AG09309 (cell line): ENCODE measurements at regions not wholly inside any gene's neighbourhood (a gene's known extent, or its start where the extent isn't known, plus 50 kb on each side); places are given as distances from the start of the nearest gene placed in this dataset.

Experiments used
- DNase-seq: peaks from one replicate; pipeline ENCODE4 v3.0.0-alpha.2; 2010; ENCODE audit warnings: low read depth
- H3K4me3 ChIP-seq: 2 replicates; pipeline ENCODE4 v1.5.1; 2011; ENCODE audit warnings: mild to moderate bottlenecking, low read depth, low read length, moderate library complexity; ENCODE audit not compliant: control insufficient read depth
- TF ChIP-seq, protein P1 (sequence below): IDR thresholded peaks from 2 replicates; pipeline ENCODE4 v1.5.1; 2011; ENCODE audit warnings: mild to moderate bottlenecking, low read depth, low read length, inconsistent platforms; ENCODE audit not compliant: insufficient read depth, control insufficient read depth; ENCODE audit errors: missing control alignments

DNA sequence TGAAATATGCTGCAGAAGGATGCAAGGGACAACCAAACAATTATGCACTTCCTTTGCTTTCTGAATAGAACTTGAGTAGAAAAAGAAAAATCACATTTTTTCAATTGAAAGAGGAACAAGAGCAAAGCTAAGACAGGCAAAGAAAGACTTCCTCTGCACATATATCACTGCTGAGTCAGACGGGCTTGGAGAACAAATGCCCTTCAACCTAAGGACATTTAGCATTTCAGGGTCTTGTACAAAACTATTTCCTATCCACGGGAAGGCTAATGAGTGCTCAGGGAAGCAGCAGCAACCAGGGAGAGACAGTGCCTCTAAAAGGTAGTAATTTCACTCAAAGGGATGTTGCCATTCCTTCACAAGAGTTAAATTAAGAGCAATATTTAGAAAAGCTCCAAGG, 570.0 kb upstream of the GCFC2 start:
- TF ChIP-seq, protein P1, sequence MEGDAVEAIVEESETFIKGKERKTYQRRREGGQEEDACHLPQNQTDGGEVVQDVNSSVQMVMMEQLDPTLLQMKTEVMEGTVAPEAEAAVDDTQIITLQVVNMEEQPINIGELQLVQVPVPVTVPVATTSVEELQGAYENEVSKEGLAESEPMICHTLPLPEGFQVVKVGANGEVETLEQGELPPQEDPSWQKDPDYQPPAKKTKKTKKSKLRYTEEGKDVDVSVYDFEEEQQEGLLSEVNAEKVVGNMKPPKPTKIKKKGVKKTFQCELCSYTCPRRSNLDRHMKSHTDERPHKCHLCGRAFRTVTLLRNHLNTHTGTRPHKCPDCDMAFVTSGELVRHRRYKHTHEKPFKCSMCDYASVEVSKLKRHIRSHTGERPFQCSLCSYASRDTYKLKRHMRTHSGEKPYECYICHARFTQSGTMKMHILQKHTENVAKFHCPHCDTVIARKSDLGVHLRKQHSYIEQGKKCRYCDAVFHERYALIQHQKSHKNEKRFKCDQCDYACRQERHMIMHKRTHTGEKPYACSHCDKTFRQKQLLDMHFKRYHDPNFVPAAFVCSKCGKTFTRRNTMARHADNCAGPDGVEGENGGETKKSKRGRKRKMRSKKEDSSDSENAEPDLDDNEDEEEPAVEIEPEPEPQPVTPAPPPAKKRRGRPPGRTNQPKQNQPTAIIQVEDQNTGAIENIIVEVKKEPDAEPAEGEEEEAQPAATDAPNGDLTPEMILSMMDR = no peak
- no peak for DNase-seq
- no peak overlapping the region for H3K4me3 ChIP-seq

DNA sequence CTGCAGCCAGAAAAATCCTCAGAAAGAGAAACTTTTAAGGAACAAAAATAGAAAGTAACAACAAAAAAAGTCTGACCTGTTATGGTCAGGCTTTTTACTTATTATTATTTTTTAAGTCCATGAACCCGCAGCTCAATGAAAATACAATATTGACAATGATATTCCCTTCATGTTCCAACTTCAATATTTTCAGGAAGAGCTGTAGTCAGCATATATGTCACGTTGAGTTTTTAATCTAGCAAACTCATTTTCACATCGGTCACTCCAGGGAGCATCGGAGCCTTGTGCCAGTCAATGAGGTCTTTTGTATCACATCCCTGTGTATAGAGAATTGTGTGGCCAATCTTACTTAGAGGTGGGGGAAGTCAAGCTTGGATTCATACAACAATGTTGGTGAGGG, 568.4 kb upstream of the GCFC2 start:
- TF ChIP-seq, protein P1 = no peak
- H3K4me3 ChIP-seq = no peak overlapping the region
- no peak for DNase-seq

DNA sequence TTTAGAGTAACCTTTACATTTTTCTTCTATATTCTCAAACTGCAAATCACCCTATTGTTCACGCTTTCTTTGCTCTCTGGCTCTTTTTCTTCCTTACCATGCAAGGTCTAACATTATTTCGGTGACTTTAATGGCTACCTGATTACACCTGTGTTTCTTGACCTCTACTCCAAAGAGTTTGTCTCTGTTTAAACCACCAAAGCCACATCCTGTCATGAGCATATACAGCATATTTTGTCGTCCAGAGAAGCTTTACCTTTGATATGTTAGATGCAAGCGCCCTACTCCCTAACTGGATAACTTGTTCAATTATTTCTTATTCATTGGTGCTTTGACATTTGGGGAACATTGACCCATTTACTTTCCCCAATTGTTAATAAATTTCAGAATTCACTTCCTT, 565.1 kb upstream of the GCFC2 start:
- no peak overlapping the region for H3K4me3 ChIP-seq
- DNase-seq = no peak
- TF ChIP-seq, protein P1 = no peak

DNA sequence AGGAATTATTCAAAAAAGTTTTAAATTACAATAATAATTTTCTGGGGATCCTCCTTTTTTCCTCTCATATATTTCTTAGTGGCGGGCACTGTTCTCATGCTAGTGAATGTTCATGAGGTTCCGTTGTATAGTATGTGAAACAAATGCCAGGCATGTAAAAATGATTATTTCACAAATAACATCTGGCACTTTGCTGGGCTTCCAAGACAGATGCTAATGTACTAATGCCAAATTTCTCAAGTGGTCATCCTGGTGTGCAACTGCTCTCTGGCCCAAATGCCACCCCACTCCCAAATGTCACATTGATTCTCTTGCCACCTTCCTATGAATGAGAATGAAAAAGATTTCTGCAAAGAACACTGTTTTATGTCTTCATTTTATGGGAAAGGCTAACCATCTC, 564.0 kb upstream of the GCFC2 start:
- TF ChIP-seq, protein P1 = no peak
- no peak for DNase-seq
- H3K4me3 ChIP-seq = no peak overlapping the region

DNA sequence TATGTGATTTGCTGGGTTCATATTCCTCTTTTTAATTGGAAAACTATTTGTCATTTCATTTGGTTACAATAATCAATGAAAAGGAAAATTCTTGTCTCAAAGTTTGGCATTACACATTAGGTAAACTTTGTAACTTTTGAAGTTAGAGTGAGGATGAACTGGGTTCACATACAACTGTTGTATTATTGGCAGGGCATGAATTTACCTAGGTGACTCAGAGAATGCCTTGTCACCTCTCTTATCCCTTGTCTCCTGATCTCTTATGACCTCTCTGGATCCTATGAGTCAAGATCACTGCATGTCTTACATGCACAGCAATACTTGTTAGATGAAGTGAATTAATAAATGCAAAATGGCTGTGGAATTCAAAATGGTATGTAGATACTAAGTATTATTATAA, 563.4 kb upstream of the GCFC2 start:
- no peak for DNase-seq
- no peak overlapping the region for H3K4me3 ChIP-seq
- TF ChIP-seq, protein P1 = no peak

DNA sequence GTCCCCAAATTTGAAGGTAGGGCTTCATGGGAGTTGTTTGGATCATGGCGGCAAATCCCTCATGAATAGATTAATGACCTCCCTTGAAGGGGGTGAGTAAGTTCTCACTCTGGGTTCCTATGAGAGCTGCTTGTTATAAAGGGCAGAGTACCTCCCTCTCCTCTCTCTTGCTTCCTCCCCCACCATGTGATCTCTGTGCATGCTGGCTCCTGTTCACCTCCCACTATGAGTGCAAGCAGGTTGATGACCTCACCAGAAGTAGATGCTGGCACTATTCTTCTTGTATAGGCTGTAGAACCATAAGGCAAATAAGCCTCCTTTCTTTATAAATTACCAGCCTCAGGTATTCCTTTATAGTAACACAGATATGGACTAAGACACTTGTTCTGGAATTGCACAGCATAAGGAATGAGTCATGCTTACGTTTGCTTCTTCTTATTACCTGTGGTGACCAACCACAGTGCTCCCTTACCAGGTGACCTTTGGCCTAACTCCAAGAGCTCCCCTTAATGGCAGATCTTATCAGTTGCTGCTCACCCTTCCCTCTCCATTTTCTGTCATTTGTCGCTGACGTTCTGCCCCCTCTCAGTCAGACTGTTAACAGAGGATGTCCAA, 559.5 kb upstream of the GCFC2 start:
- H3K4me3 ChIP-seq = no peak overlapping the region
- TF ChIP-seq, protein P1 = no peak
- DNase-seq = no peak
